ENCODE measurements at regions not wholly inside any gene's neighbourhood (a gene's known extent, or its start where the extent isn't known, plus 50 kb on each side); places are given as distances from the start of the nearest gene placed in this dataset.
A peak's percentile ranks its signal among the peaks of the same experiment; 100 is the strongest.

GRCh38 chr13:67662997-67663396 is 432.9 kb upstream of the PCDH9 start:
- no peak for DNase-seq (ENCODE audit: low spot score)
- no peak overlapping the region for H3K27ac Mint-ChIP-seq

GRCh38 chr13:67652887-67653286 is 422.8 kb upstream of the PCDH9 start:
- Histone ChIP-seq H3K4me1 (no peaks in the 10 kb centered on the region), H3K4me3 (no peak overlapping the region), H2AFZ (replicated peaks) (no peak overlapping the region), H3K27me3 (no peaks in the 10 kb centered on the region), H3K4me2 (no peak overlapping the region), H3K9me3 (ENCODE audit: low read depth) (no peaks in the 10 kb centered on the region), H3K27ac (no peak overlapping the region), H3K9ac (no peak overlapping the region), H3F3A (ENCODE audit: low read depth) (no peaks in the 10 kb centered on the region), H3K79me2 (ENCODE audit: low read depth) (no peaks in the 10 kb centered on the region), H3K36me3 (no peaks in the 10 kb centered on the region), H4K20me1 (ENCODE audit: low read depth) (no peaks in the 10 kb centered on the region)
- DNase-seq (ENCODE audit: low spot score): no peak
- Mint-ChIP-seq H3K4me3 (no peak overlapping the region), H3K27ac (no peak overlapping the region), H3K36me3 (no peaks in the 10 kb centered on the region), H3K9me3 (no peaks in the 10 kb centered on the region), H3K4me1 (no peaks in the 10 kb centered on the region), H3K27me3 (ENCODE audit: insufficient read depth, low read depth) (peaks cover 3% of the 10 kb centered on the region)
- no peak for TF ChIP-seq CTCF (IDR thresholded peaks at IDR 0.05)
- TF ChIP-seq EZH2 (IDR thresholded peaks at IDR 0.05): no peak
- TF ChIP-seq EZH2phosphoT487 (IDR thresholded peaks at IDR 0.05): no peak

More at GRCh38 chr13:67662997-67663396, 432.9 kb upstream of the PCDH9 start:
- H3K27me3 ChIP-seq: no peaks in the 10 kb centered on the region
- no peak overlapping the region for H2AFZ ChIP-seq (replicated peaks)
- H3K9me3 ChIP-seq (ENCODE audit: low read depth): no peaks in the 10 kb centered on the region
- Mint-ChIP-seq H3K27me3 (ENCODE audit: insufficient read depth, low read depth) (no peaks in the 10 kb centered on the region), H3K4me3 (no peak overlapping the region), H3K36me3 (no peaks in the 10 kb centered on the region), H3K9me3 (no peaks in the 10 kb centered on the region), H3K4me1 (peaks cover 16% of the 10 kb centered on the region)
- H3K9ac ChIP-seq: no peak overlapping the region
- H4K20me1 ChIP-seq (ENCODE audit: low read depth): no peaks in the 10 kb centered on the region
- no peaks in the 10 kb centered on the region for H3K4me1 ChIP-seq
- H3K4me3 ChIP-seq: no peak overlapping the region
- H3K27ac ChIP-seq: no peak overlapping the region
- no peaks in the 10 kb centered on the region for H3K79me2 ChIP-seq (ENCODE audit: low read depth)
- no peak overlapping the region for H3K4me2 ChIP-seq
- H3F3A ChIP-seq (ENCODE audit: low read depth): no peaks in the 10 kb centered on the region
- TF ChIP-seq EZH2 (IDR thresholded peaks at IDR 0.05): no peak
- no peak for TF ChIP-seq CTCF (IDR thresholded peaks at IDR 0.05)
- TF ChIP-seq EZH2phosphoT487 (IDR thresholded peaks at IDR 0.05): no peak
- no peaks in the 10 kb centered on the region for H3K36me3 ChIP-seq

- Histone ChIP-seq H3K4me1 (no peaks in the 10 kb centered on the region), H3K4me2 (no peak overlapping the region), H3K36me3 (no peaks in the 10 kb centered on the region), H3K9ac (no peak overlapping the region), H3K9me3 (ENCODE audit: low read depth) (no peaks in the 10 kb centered on the region), H3K4me3 (no peak overlapping the region), H3K27me3 (no peaks in the 10 kb centered on the region), H3K27ac (no peak overlapping the region), H4K20me1 (ENCODE audit: low read depth) (no peaks in the 10 kb centered on the region), H3F3A (ENCODE audit: low read depth) (no peaks in the 10 kb centered on the region), H3K79me2 (ENCODE audit: low read depth) (no peaks in the 10 kb centered on the region), H2AFZ (replicated peaks) (peak overlapping the region; percentile 89)
- Mint-ChIP-seq H3K9me3 (no peaks in the 10 kb centered on the region), H3K4me3 (no peak overlapping the region), H3K27me3 (ENCODE audit: insufficient read depth, low read depth) (peaks cover 3% of the 10 kb centered on the region), H3K27ac (no peak overlapping the region), H3K36me3 (no peaks in the 10 kb centered on the region), H3K4me1 (no peaks in the 10 kb centered on the region)
- TF ChIP-seq EZH2 (IDR thresholded peaks at IDR 0.05) (no peak), CTCF (IDR thresholded peaks at IDR 0.05) (peak; percentile 17)
- DNase-seq (ENCODE audit: low spot score): no peak
Observed at GRCh38 chr13:67651908-67652465, 421.9 kb upstream of the PCDH9 start.

All from neural progenitor cell (in vitro differentiated cells).